SJSA1 (cell line): ENCODE measurements at regions not wholly inside any gene's neighbourhood (a gene's known extent, or its start where the extent isn't known, plus 50 kb on each side); places are given as distances from the start of the nearest gene placed in this dataset.
A peak's percentile ranks its signal among the peaks of the same experiment; 100 is the strongest.

Experiments used
- DNase-seq, 2 experiments: peaks; one replicate each; pipeline ENCODE4 v3.0.0-alpha.2; 2015 to 2020; ENCODE audit warnings: low spot score in 2 of 2, low read depth in 1 of 2
- H3K27ac ChIP-seq: fragments of 250-450 bp; sonication (Bioruptor Pico); 2 replicates; pipeline ENCODE4 v1.5.1; 2020; ENCODE audit warnings: mild to moderate bottlenecking, moderate library complexity
- H3K27me3 ChIP-seq: fragments of 250-450 bp; sonication (Bioruptor Pico); replicated peaks from 2 replicates; pipeline ENCODE4 v1.5.1; 2020; ENCODE audit warnings: mild to moderate bottlenecking, moderate library complexity
- H3K36me3 ChIP-seq: fragments of 250-450 bp; sonication (Bioruptor Pico); 2 replicates; pipeline ENCODE4 v1.5.1; 2020; ENCODE audit warnings: mild to moderate bottlenecking
- H3K4me1 ChIP-seq: fragments of 250-450 bp; sonication (Bioruptor Pico); replicated peaks from 2 replicates; pipeline ENCODE4 v1.6.1; 2021; ENCODE audit warnings: mild to moderate bottlenecking
- H3K4me3 ChIP-seq: fragments of 250-450 bp; sonication (Bioruptor Pico); 2 replicates; pipeline ENCODE4 v1.5.1; 2020; ENCODE audit warnings: mild to moderate bottlenecking
- H3K9me3 ChIP-seq: fragments of 250-450 bp; sonication (Bioruptor Pico); replicated peaks from 2 replicates; pipeline ENCODE4 v1.5.1; 2020; ENCODE audit warnings: mild to moderate bottlenecking

DNA sequence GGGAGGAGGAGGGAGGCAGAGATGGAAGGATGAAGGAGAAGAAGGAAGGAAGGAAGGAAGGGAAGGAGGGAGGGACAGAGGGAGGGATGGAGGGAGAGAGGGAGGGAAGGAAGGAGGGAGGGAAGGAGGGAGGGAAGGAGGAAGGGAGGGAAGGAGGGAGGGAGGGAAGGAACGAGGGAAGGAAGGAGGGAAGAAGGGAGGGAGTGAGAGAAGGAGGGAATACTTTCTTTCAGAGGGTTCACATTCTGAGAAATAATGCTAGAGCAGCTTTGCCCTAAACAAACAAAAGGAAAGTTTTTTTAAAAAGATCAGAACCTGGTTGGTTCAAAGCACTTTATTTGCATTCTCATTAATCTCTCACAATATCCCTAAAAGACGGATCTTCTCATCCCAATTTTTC is 96.1 kb upstream of the NXT1 start:
- Histone ChIP-seq H3K4me1 (peaks cover 46% of the 10 kb centered on the region), H3K4me3 (no peak overlapping the region)
- DNase-seq: no peak

DNA sequence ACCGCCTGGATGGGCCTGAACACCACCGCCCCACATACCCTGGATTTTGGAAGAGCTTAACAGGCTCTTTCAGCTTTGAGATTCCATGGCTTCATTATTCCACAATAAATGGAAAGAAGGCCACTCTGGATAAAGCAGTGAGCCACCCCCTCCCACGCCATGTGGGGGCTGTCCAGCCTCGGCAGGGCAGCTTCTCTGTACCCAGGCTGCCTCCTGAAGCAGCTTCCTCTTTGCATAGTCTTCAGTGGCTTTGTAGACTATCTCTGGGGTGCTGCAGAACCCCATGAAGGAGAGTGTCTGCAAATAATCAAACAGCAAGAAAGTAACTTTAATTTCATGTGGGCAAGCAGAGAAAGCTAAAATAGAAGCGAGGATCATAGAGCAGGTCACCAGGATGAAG is 96.6 kb upstream of the NXT1 start:
- Histone ChIP-seq H3K36me3 (no peaks in the 10 kb centered on the region), H3K4me3 (no peak overlapping the region), H3K27ac (no peak overlapping the region), H3K9me3 (no peaks in the 10 kb centered on the region), H3K4me1 (peaks cover 41% of the 10 kb centered on the region), H3K27me3 (no peaks in the 10 kb centered on the region)
- no peak for DNase-seq

More for the DNA sequence above, 96.1 kb upstream of the NXT1 start:
- Histone ChIP-seq H3K27me3 (no peaks in the 10 kb centered on the region), H3K36me3 (no peaks in the 10 kb centered on the region), H3K27ac (no peak overlapping the region), H3K9me3 (no peaks in the 10 kb centered on the region)

DNA sequence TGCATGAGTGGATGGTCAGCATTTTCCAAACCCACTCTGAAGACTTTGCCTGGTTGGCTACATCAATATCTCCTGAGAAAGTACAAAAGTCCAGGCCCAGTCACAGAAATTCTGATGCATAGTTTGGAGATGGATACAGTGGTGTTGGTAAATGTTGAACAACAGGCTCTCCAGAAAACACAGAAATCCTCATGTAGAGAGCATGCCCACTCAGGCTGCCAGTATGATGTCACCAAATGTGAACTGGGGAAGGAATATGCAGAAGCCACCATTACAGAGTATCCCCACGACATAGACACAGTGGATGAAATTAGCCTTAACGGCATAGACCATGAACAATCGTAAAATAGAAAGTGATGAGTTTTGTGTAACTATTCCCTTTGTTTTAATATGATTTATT is 97.1 kb upstream of the NXT1 start:
- Histone ChIP-seq H3K9me3 (no peaks in the 10 kb centered on the region), H3K36me3 (no peaks in the 10 kb centered on the region), H3K27me3 (no peaks in the 10 kb centered on the region), H3K4me3 (no peak overlapping the region), H3K27ac (no peak overlapping the region), H3K4me1 (peaks cover 38% of the 10 kb centered on the region)
- no peak for DNase-seq

DNA sequence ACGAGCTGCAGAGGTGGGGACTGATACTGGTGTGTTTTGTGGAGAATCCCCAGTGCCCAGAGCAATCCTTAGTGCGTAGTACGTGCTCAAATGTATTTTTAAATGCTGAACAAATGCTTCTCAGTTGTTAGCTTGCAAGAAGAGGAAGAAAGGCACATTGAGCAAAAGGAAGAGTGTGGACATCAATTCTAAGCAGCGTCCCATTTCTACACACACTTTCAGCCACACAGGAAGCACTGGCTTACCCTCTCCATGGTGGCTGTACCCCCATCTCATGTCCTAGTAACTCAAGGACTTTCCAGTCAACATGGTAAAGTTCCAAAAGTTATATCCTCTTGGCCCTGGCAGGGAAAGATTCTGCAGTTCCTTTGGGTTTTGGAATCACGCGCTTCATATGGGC is 98.8 kb upstream of the NXT1 start:
- Histone ChIP-seq H3K9me3 (no peaks in the 10 kb centered on the region), H3K4me3 (no peak overlapping the region), H3K27ac (no peak overlapping the region), H3K27me3 (no peaks in the 10 kb centered on the region), H3K4me1 (peaks cover 22% of the 10 kb centered on the region), H3K36me3 (no peaks in the 10 kb centered on the region)
- DNase-seq: no peak

DNA sequence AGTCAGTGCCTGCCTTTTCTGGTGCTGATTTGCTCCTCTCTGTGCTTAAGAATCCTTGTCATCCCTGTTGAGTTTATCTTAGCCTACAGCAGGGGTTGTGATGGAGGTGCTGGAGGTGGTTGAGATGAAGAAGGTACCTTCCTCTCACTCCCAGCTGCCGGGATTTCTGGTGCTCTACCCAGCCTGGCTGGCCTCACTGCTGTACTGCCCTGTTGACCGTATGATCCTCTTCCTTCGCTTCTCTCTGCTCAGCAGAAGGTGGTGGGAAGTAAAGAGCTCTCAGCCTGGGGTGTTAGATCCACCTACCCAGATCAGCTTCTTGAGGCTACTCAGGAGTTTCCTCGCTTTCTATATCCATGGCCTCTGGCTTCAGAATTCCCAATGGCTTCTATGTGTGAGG is 101.0 kb upstream of the NXT1 start:
- H3K4me3 ChIP-seq: no peak overlapping the region

DNA sequence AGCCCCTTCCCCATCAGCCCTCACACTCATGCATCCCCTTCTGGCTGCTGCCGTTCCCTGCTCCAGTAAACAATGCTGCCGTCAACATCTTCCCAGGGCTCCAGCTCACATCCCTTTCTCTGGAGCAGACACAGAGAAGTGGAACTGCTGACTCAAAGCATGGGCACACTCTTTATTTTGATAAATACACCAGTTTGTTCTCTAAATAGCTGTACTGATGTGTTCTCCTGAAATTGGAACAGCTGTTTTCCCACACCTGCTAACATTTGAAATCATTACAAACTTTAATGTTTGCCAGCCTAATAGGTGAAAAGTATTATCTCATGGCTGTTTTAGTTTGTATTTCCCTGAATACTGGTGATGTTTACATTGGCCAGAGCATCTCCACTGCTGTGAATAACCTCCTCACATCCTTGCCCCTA is 102.1 kb upstream of the NXT1 start:
- Histone ChIP-seq H3K4me1 (peaks cover 25% of the 10 kb centered on the region), H3K27me3 (no peaks in the 10 kb centered on the region), H3K36me3 (no peaks in the 10 kb centered on the region), H3K27ac (no peak overlapping the region), H3K4me3 (no peak overlapping the region), H3K9me3 (no peaks in the 10 kb centered on the region)
- DNase-seq: peak in 1 of 2 experiments; percentile 16

More for the DNA sequence above, 101.0 kb upstream of the NXT1 start:
- Histone ChIP-seq H3K27ac (no peak overlapping the region), H3K27me3 (no peaks in the 10 kb centered on the region), H3K36me3 (no peaks in the 10 kb centered on the region), H3K4me1 (peaks cover 16% of the 10 kb centered on the region), H3K9me3 (no peaks in the 10 kb centered on the region)
- peak in 1 of 2 experiments; percentile 14 for DNase-seq

DNA sequence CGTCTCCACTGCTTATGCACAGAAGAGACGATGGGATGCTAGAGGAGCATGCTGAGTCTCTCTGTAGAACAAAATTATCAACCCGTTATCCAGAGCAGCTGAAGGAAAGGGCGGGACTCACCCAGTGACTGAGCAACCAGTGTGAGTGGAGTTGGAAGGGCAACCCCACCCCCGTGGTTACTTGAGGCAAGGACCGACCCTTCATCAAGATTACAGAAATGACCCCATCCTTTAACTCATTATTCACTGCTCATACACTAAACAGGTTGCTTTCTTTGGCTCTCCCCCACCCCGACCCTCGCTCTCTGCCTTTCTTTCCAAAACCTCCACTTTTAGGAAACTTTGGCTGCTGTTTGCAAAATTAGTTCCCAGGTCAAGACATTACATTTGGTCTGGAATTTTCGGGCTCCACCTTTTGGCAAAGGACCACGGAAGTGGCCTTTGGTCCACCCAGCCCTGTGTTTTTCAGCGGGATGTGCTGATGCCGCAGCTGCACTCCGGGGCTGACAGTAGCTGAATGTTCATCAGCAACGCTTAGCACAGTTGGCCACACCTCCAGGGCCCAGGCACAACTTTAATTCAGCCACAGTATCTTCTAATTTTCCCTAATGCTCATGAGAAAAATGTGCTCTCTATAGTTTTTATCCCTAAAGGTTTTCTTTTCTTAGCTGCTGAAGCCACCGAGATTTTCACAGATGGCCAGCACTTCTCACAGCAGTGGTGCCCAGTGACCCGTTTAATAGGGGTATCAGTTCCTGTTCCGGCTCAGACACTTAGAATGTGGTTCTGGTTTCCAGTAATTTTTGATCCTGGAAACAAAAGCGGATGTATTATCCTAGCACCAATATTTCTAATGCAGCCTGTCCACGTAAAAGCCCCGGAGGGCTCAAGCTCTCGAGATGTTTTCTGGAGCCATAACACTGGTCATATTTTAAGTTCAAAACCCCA is 103.6 kb upstream of the NXT1 start:
- peak in 1 of 2 experiments; percentile 28 for DNase-seq
- Histone ChIP-seq H3K9me3 (no peaks in the 10 kb centered on the region), H3K4me3 (no peak overlapping the region), H3K27ac (no peak overlapping the region), H3K36me3 (no peaks in the 10 kb centered on the region), H3K4me1 (peaks cover 34% of the 10 kb centered on the region), H3K27me3 (no peaks in the 10 kb centered on the region)

DNA sequence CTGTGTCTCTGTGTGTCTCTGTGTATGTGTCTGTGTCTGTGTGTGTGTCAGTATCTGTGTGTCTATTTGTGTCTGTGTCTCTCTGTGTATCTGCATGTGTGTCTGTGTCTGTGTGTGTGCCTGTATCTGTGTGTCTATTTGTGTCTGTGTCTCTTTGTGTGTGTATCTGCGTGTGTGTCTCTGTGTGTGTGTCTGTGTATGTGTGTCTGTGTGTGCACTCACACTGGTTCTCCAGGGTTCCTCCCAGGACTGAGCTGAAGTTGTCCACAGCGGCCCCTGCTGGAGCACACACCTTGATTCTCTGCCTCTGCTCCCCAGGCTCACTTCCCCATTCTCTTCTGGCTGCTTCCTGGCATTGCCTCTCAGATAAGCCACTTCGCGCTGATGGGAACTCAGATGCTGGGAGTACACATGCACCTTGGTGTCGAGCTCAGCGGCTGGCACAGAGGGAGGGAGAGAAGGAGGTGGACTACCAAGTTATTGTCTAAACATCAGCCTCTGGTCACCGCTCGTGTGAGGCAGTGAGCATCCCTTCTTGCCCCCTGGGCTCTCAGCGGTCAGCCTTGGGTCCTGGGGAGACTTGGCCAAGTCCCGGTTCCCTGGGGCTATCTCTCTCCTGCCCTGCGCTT is 104.9 kb upstream of the NXT1 start:
- peak; percentile 46 to 51 for DNase-seq
- Histone ChIP-seq H3K4me3 (no peak overlapping the region), H3K27ac (no peak overlapping the region), H3K36me3 (no peaks in the 10 kb centered on the region), H3K27me3 (no peaks in the 10 kb centered on the region), H3K4me1 (peaks cover 34% of the 10 kb centered on the region), H3K9me3 (no peaks in the 10 kb centered on the region)

DNA sequence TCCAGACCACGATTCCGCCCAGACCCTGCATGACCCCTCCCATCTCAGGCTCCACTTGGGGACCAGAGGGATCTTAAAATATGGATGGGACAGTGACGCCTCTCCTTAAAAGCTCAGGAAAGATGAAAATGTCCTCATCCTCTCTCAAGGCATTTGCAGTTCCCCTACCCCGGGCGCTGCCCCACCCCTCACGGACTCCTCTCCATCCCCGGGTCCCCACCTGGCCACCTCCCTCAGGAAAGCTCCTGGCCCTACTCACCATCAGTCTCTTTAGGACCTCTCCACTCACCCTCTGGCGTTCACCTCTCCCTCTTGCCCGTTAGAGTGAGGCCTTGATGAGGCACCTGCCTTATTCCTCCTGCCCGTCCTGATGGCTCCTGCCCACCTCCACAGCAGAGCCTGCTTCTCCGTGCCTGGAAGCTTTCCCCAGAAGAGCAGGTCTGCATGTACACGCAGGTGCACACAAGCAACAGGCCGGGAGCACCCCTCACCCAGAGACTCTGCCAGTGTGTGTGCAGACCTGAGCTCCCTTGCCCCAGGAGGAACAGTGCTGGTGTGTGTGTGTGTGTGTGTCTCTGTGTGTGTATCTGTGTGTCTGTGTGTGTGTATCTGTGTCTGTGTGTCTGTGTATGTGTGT is 105.6 kb upstream of the NXT1 start:
- no peak overlapping the region for H3K4me3 ChIP-seq
- H3K27me3 ChIP-seq: no peaks in the 10 kb centered on the region
- H3K36me3 ChIP-seq: no peaks in the 10 kb centered on the region
- H3K27ac ChIP-seq: peak overlapping the region; percentile 60
- H3K4me1 ChIP-seq: peaks cover 34% of the 10 kb centered on the region
- no peak for DNase-seq
- H3K9me3 ChIP-seq: no peaks in the 10 kb centered on the region

DNA sequence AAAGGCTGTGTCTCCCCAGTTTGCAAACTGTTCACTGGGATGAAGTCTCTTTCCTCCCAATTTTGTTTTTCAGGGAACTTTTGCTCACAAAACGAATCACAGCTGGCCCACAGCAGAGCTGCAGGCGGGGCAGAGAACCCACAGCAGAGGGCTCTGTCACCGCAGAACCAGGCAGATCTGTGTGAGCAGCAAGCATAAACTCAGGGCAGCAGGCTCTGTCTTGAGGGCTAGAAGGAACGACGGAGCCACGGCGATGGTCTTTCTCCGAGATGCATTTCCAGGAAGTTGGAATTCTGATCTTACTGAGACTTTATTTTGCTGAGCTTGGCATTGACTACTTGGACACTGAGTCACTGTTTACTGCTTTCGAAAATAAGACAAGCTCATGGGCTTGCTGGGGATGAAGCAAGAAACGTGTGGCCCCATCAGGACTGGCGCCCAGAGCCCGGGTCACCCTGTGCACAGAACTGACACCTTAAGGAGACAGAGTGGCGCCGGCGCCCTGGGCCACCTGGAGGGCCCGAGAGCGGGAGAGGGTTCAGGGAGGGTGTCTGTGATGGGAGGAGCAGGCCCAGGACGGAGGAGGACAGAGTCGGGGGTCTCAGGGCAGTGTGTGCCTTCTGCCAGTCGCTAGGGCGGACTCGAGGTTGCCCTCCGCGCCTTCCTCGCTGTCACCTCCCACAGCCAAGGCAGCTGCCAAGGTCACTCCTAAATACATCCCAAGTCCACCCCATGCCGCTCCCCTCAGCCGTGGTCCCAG is 106.3 kb upstream of the NXT1 start:
- Histone ChIP-seq H3K4me3 (no peak overlapping the region), H3K27ac (peak overlapping the region; percentile 60), H3K9me3 (no peaks in the 10 kb centered on the region), H3K36me3 (no peaks in the 10 kb centered on the region), H3K27me3 (no peaks in the 10 kb centered on the region), H3K4me1 (peaks cover 34% of the 10 kb centered on the region)
- peak; percentile 56 to 58 for DNase-seq

DNA sequence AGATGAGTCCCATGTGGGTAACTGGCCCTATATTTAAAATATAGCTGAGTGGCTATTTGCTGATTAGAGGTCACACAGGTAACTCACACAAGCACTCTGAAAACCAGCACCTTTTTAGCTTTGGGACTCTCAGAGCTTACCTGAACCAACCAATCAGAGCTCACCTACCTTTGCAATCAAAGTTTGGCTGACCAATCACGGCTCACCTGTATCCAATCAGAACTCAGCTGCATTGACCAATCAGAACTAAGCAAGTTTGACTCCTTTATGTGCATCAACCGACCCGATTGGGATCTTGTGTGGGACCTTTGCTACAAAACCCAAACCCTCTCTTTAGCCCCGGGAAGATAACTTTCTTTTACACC is 106.8 kb upstream of the NXT1 start:
- no peaks in the 10 kb centered on the region for H3K9me3 ChIP-seq
- DNase-seq: no peak
- peaks cover 34% of the 10 kb centered on the region for H3K4me1 ChIP-seq
- no peak overlapping the region for H3K4me3 ChIP-seq
- peak overlapping the region; percentile 60 for H3K27ac ChIP-seq
- no peaks in the 10 kb centered on the region for H3K27me3 ChIP-seq
- H3K36me3 ChIP-seq: no peaks in the 10 kb centered on the region

DNA sequence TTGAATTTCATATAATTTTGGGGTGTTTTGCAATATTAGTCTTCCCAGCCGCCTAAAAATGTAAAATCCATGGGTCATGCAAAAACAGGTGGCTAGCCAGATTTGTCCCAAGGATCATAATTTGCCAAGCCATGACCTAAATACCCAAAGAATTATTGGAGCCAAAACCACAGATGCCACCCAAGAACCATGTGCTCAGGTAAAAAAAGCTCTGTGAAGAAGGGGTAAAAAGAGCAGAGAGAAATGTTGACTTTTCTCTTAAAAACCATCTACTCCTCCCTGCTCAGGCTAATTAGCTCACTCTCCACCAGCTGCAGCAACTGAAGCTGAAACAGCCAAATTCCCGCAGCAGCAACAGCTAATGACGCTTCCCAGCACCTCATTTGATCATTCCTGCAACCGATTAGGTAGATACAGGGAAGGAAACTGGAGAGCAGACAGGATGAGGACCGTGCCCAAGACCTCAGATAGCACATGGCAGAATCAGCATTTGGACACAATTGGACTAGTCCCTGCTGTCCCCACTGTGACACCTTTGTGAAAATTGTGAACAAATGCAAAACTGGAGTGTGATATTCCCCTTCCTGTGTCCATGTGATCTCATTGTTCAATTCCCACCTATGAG is 107.9 kb upstream of the NXT1 start:
- Histone ChIP-seq H3K27ac (no peak overlapping the region), H3K4me1 (peaks cover 31% of the 10 kb centered on the region), H3K4me3 (no peak overlapping the region), H3K27me3 (no peaks in the 10 kb centered on the region), H3K36me3 (no peaks in the 10 kb centered on the region), H3K9me3 (no peaks in the 10 kb centered on the region)
- DNase-seq: no peak

DNA sequence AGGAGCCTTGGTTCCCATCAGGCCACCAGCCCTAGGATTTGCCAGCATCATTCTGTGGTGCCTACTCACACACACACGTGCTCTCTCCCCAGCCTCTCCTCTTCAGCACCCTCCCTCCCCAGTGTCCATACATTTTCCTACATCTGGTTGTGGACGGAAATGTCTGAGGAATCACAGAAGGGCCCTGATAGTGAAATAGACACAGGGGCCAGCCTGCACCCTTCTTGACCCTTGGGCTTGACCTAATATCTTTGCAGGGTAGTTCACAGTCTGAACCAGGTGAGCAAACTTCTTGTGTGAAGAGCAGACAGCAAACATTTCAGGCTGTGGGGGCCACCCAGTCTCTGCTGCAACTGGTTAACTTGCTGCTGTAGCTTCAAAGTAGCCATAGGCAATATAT is 108.5 kb upstream of the NXT1 start:
- Histone ChIP-seq H3K4me1 (peaks cover 31% of the 10 kb centered on the region), H3K27ac (no peak overlapping the region), H3K9me3 (no peaks in the 10 kb centered on the region), H3K4me3 (no peak overlapping the region), H3K27me3 (no peaks in the 10 kb centered on the region), H3K36me3 (no peaks in the 10 kb centered on the region)
- DNase-seq: no peak
